ENCODE measurements at regions not wholly inside any gene's neighbourhood (a gene's known extent, or its start where the extent isn't known, plus 50 kb on each side); places are given as distances from the start of the nearest gene placed in this dataset.

DNA sequence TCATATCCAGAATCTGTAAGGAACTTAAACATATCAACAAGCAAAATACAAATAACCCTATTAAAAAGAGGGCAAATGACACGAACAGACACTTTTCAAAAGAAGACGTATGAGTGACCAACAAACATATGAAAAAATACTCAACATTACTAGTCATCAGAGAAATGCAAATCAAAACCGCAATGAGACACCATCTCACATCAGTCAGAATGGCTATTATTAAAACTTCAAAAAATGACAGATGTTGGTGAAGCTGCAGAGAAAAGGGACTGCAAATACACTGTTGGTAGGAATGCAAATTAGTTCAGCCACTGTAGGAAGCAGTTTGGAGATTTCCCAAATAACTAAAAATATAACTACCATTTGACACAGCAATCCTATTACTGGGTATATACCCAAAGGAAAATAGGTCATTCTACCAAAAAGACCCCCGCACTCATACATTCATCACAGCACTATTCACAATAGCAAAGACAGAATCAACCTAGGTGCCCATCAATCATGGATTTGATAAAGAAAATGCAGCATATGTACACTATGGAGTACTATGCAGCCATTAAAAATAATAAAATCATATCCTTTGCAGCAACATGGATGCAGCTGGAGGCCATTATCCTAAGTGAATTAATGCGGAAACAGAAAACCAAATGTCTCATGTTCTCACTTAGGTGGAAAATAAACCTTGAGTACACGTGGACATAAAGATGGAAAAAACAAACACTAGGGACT, 230.1 kb upstream of the RAB4A start:
- Histone ChIP-seq H3K9me3 (ENCODE audit: control insufficient read depth in 4 of 4, low read length in 3 of 4) (no peaks in the 10 kb centered on the region), H3K9ac (ENCODE audit: low read depth in 1 of 2, low read length in 2 of 2) (no peak overlapping the region), H3K27me3 (ENCODE audit: control insufficient read depth in 4 of 4, insufficient read depth in 4 of 4, low read length in 3 of 4) (no peaks in the 10 kb centered on the region), H3K27ac (ENCODE audit: low read depth in 1 of 2, low read length in 2 of 2) (no peak overlapping the region), H3K36me3 (ENCODE audit: control insufficient read depth in 4 of 4, insufficient read depth in 3 of 4, low read depth in 1 of 4, low read length in 3 of 4) (no peaks in the 10 kb centered on the region), H3K4me1 (ENCODE audit: control insufficient read depth in 4 of 4, insufficient read depth in 4 of 4, low read length in 3 of 4) (no peaks in the 10 kb centered on the region), H3K4me3 (ENCODE audit: low read depth in 1 of 3, low read length in 3 of 3) (no peak overlapping the region)
- no peak for DNase-seq (ENCODE audit: low spot score)
- WGBS: 93% methylated on average over 6 of the region's 6 CpGs
- TF ChIP-seq, protein P1, sequence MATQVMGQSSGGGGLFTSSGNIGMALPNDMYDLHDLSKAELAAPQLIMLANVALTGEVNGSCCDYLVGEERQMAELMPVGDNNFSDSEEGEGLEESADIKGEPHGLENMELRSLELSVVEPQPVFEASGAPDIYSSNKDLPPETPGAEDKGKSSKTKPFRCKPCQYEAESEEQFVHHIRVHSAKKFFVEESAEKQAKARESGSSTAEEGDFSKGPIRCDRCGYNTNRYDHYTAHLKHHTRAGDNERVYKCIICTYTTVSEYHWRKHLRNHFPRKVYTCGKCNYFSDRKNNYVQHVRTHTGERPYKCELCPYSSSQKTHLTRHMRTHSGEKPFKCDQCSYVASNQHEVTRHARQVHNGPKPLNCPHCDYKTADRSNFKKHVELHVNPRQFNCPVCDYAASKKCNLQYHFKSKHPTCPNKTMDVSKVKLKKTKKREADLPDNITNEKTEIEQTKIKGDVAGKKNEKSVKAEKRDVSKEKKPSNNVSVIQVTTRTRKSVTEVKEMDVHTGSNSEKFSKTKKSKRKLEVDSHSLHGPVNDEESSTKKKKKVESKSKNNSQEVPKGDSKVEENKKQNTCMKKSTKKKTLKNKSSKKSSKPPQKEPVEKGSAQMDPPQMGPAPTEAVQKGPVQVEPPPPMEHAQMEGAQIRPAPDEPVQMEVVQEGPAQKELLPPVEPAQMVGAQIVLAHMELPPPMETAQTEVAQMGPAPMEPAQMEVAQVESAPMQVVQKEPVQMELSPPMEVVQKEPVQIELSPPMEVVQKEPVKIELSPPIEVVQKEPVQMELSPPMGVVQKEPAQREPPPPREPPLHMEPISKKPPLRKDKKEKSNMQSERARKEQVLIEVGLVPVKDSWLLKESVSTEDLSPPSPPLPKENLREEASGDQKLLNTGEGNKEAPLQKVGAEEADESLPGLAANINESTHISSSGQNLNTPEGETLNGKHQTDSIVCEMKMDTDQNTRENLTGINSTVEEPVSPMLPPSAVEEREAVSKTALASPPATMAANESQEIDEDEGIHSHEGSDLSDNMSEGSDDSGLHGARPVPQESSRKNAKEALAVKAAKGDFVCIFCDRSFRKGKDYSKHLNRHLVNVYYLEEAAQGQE (IDR thresholded peaks at IDR 0.05): no peak

DNA sequence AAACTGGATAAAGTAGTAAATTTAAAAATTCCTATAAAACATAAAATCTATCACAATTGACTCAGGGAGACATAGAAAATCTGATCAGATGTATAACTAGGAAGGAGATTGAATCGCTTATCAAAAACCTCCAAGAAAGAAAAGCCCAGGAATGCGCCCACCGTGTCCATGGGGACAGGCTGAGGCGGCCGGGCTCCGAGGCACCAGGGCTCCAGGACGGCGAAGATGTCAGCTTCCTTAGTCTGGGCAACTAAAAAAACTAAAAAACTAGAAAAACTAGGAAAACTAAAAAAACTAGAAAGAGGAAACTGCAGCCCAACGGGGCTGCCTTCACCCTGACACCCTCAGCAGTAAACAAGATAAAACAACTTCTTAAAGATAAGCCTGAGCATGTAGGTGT, 229.0 kb upstream of the RAB4A start:
- no peak for DNase-seq (ENCODE audit: low spot score)
- Histone ChIP-seq H3K27me3 (ENCODE audit: control insufficient read depth in 4 of 4, insufficient read depth in 4 of 4, low read length in 3 of 4) (no peaks in the 10 kb centered on the region), H3K27ac (ENCODE audit: low read depth in 1 of 2, low read length in 2 of 2) (no peak overlapping the region), H3K9me3 (ENCODE audit: control insufficient read depth in 4 of 4, low read length in 3 of 4) (no peaks in the 10 kb centered on the region), H3K4me3 (ENCODE audit: low read depth in 1 of 3, low read length in 3 of 3) (no peak overlapping the region), H3K4me1 (ENCODE audit: control insufficient read depth in 4 of 4, insufficient read depth in 4 of 4, low read length in 3 of 4) (no peaks in the 10 kb centered on the region), H3K36me3 (ENCODE audit: control insufficient read depth in 4 of 4, insufficient read depth in 3 of 4, low read depth in 1 of 4, low read length in 3 of 4) (no peaks in the 10 kb centered on the region), H3K9ac (ENCODE audit: low read depth in 1 of 2, low read length in 2 of 2) (no peak overlapping the region)
- no peak for TF ChIP-seq HNF4G (IDR thresholded peaks at IDR 0.05)
- no peak for TF ChIP-seq JUND (IDR thresholded peaks at IDR 0.05)
- TF ChIP-seq GABPA (IDR thresholded peaks at IDR 0.05 in 1 of 2, conservative IDR thresholded peaks at IDR 0.05 in 1 of 2): no peak
- TF ChIP-seq TAF1 (conservative IDR thresholded peaks at IDR 0.05): no peak
- TF ChIP-seq, protein P2, sequence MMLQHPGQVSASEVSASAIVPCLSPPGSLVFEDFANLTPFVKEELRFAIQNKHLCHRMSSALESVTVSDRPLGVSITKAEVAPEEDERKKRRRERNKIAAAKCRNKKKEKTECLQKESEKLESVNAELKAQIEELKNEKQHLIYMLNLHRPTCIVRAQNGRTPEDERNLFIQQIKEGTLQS (IDR thresholded peaks at IDR 0.05): no peak
- TF ChIP-seq EGR1 (IDR thresholded peaks at IDR 0.05; ENCODE audit: low read depth in 2 of 2): no peak
- TF ChIP-seq YY1 (IDR thresholded peaks at IDR 0.05): no peak
- TF ChIP-seq SP1 (IDR thresholded peaks at IDR 0.05): no peak
- TF ChIP-seq, protein P3, sequence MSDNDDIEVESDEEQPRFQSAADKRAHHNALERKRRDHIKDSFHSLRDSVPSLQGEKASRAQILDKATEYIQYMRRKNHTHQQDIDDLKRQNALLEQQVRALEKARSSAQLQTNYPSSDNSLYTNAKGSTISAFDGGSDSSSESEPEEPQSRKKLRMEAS (IDR thresholded peaks at IDR 0.05): no peak
- TF ChIP-seq RAD21 (IDR thresholded peaks at IDR 0.05): no peak
- TF ChIP-seq FOXA2 (IDR thresholded peaks at IDR 0.05): no peak
- TF ChIP-seq, protein P4, sequence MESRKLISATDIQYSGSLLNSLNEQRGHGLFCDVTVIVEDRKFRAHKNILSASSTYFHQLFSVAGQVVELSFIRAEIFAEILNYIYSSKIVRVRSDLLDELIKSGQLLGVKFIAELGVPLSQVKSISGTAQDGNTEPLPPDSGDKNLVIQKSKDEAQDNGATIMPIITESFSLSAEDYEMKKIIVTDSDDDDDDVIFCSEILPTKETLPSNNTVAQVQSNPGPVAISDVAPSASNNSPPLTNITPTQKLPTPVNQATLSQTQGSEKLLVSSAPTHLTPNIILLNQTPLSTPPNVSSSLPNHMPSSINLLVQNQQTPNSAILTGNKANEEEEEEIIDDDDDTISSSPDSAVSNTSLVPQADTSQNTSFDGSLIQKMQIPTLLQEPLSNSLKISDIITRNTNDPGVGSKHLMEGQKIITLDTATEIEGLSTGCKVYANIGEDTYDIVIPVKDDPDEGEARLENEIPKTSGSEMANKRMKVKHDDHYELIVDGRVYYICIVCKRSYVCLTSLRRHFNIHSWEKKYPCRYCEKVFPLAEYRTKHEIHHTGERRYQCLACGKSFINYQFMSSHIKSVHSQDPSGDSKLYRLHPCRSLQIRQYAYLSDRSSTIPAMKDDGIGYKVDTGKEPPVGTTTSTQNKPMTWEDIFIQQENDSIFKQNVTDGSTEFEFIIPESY (IDR thresholded peaks at IDR 0.05): no peak
- TF ChIP-seq, protein P5, sequence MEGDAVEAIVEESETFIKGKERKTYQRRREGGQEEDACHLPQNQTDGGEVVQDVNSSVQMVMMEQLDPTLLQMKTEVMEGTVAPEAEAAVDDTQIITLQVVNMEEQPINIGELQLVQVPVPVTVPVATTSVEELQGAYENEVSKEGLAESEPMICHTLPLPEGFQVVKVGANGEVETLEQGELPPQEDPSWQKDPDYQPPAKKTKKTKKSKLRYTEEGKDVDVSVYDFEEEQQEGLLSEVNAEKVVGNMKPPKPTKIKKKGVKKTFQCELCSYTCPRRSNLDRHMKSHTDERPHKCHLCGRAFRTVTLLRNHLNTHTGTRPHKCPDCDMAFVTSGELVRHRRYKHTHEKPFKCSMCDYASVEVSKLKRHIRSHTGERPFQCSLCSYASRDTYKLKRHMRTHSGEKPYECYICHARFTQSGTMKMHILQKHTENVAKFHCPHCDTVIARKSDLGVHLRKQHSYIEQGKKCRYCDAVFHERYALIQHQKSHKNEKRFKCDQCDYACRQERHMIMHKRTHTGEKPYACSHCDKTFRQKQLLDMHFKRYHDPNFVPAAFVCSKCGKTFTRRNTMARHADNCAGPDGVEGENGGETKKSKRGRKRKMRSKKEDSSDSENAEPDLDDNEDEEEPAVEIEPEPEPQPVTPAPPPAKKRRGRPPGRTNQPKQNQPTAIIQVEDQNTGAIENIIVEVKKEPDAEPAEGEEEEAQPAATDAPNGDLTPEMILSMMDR (IDR thresholded peaks at IDR 0.05; ENCODE audit: low read depth, low read length, missing input control): no peak
- TF ChIP-seq NR2F2 (IDR thresholded peaks at IDR 0.05): no peak
- TF ChIP-seq, protein P1 (IDR thresholded peaks at IDR 0.05): no peak
- 84% methylated on average over 9 of the region's 9 CpGs for WGBS

All from liver (tissue), 8 donors.